K562 (cell line): ENCODE measurements at regions not wholly inside any gene's neighbourhood (a gene's known extent, or its start where the extent isn't known, plus 50 kb on each side); places are given as distances from the start of the nearest gene placed in this dataset.

Source experiments
- ATAC-seq: fragments of 200-7000 bp; cut with Tn5 transposase; 3 replicates; pipeline ENCODE4 v1.9.1; 2020; ENCODE audit warnings: moderate library complexity
- BruUV-seq: library from RNA; stranded (reverse); fragments of 400-500 nt; replicated peaks from 2 replicates; lab custom pipeline; 2021; lab: Mats Ljungman, UMichigan
- CTCF ChIA-PET: fragments of 300-600 bp; formaldehyde crosslinking; extraction: SDS; loops from one replicate; lab custom pipeline; 2021; ENCODE audit warnings: low intra/inter-chr PET ratio; lab: Yijun Ruan, JAX
- POLR2A ChIA-PET: fragments of 300-600, 350-650 bp; sonication (Branson Sonifier 250); formaldehyde crosslinking; extraction: SDS; loops from one replicate; lab custom pipeline; 2021; ENCODE audit warnings: antibody characterized with exemption, inconsistent platforms; lab: Yijun Ruan, JAX
- DNase-seq, 4 experiments: peaks; one replicate each; pipeline versions ENCODE4 v3.0.0 to v3.0.0-alpha.2; 2011 to 2018; ENCODE audit warnings: low spot score in 3 of 4, mixed read lengths in 3 of 4; ENCODE audit errors: extremely low read depth in 1 of 4
- FAIRE-seq: peaks from 2 replicates; lab custom pipeline; 2011; peaks lifted over from hg19 to GRCh38; lab: Jason Lieb, UNC
- H2AFZ ChIP-seq: 2 replicates; pipeline ENCODE4 v1.6.0; 2011; ENCODE audit warnings: low read depth, low read length, control low read depth, inconsistent platforms
- H3K27ac ChIP-seq: fragments of 200-600 bp; 3 replicates; pipeline ENCODE4 v1.8.0; 2011; ENCODE audit warnings: low read depth, mild to moderate bottlenecking, control low read depth, inconsistent platforms, low read length, moderate library complexity, mixed read lengths; ENCODE audit errors: extremely low read depth
- H3K27me3 ChIP-seq, 2 experiments: fragments of 300-600 bp in 1 of 2; 2 replicates in 1 of 2; 3 replicates in 1 of 2; pipeline versions ENCODE4 v1.6.0 to v1.8.0; 2011; ENCODE audit warnings: inconsistent platforms in 2 of 2, low read length in 2 of 2, mild to moderate bottlenecking in 1 of 2, mixed read lengths in 1 of 2, moderate library complexity in 1 of 2; ENCODE audit not compliant: control insufficient read depth in 2 of 2, insufficient read depth in 2 of 2
- H3K36me3 ChIP-seq: fragments of 300-600 bp; 3 replicates; pipeline ENCODE4 v1.8.0; 2011; ENCODE audit warnings: mild to moderate bottlenecking, low read length, inconsistent platforms; ENCODE audit not compliant: control insufficient read depth, insufficient read depth
- H3K4me1 ChIP-seq, 2 experiments: fragments of 200-600 bp in 1 of 2; replicated peaks in 1 of 2; 2 replicates in 1 of 2; 3 replicates in 1 of 2; pipeline versions ENCODE4 v1.5.1 to v1.8.0; 2011; ENCODE audit warnings: inconsistent platforms in 2 of 2, low read length in 2 of 2, mild to moderate bottlenecking in 1 of 2, mixed read lengths in 1 of 2, moderate library complexity in 1 of 2; ENCODE audit not compliant: control insufficient read depth in 2 of 2, insufficient read depth in 2 of 2
- H3K4me2 ChIP-seq: 2 replicates; pipeline ENCODE4 v1.6.1; 2011; ENCODE audit warnings: low read length, control low read depth, inconsistent platforms, mixed read lengths; ENCODE audit not compliant: insufficient read depth
- H3K4me3 ChIP-seq: fragments of 200-600 bp; sonication (generic), shearing (Covaris generic); 2 replicates; pipeline ENCODE4 v1.5.1; 2016; ENCODE audit warnings: control low read depth, inconsistent platforms
- H3K79me2 ChIP-seq: fragments of 200-600 bp; 3 replicates; pipeline ENCODE4 v1.8.0; 2011; ENCODE audit warnings: low read length, inconsistent platforms; ENCODE audit not compliant: control insufficient read depth, insufficient read depth
- H3K9ac ChIP-seq, 2 experiments: 2 replicates each; pipeline versions ENCODE4 v1.6.0 to v1.6.1; 2011; ENCODE audit warnings: low read depth in 2 of 2, low read length in 2 of 2, control low read depth in 1 of 2, inconsistent platforms in 1 of 2, mild to moderate bottlenecking in 1 of 2, mixed read lengths in 1 of 2; ENCODE audit not compliant: insufficient read depth in 1 of 2
- H3K9me1 ChIP-seq: one replicate; pipeline ENCODE4 v1.6.0; 2011; ENCODE audit warnings: inconsistent platforms, mild to moderate bottlenecking, low read length, moderate library complexity; ENCODE audit not compliant: control insufficient read depth, insufficient read depth
- H3K9me3 ChIP-seq: replicated peaks from 2 replicates; pipeline ENCODE4 v1.5.1; 2011; ENCODE audit warnings: low read depth, low read length, inconsistent platforms; ENCODE audit not compliant: control insufficient read depth, insufficient read depth
- H4K20me1 ChIP-seq: replicated peaks from 2 replicates; pipeline ENCODE4 v1.6.1; 2011; ENCODE audit warnings: low read length, inconsistent platforms, mixed read lengths; ENCODE audit not compliant: control insufficient read depth, insufficient read depth
- ADNP ChIP-seq: fragments of 200-800 bp; sonication (Bioruptor generic); IDR thresholded peaks from 2 replicates; pipeline ENCODE4 v1.6.1; 2016; ENCODE audit warnings: missing genetic modification characterization, missing compliant biosample characterization
- BCOR ChIP-seq: fragments of 450-650 bp; IDR thresholded peaks from 2 replicates; pipeline ENCODE4 v1.6.1; 2016
- BHLHE40 ChIP-seq: IDR thresholded peaks from 2 replicates; pipeline ENCODE4 v1.6.1; 2011; ENCODE audit warnings: low read length, improper control_type of control experiment
- KAT2B ChIP-seq: IDR thresholded peaks from one replicate; pipeline ENCODE4 v1.6.1; 2012; ENCODE audit warnings: low read depth, mild to moderate bottlenecking, control low read depth, inconsistent platforms, low read length, moderate library complexity
- KDM1A ChIP-seq, 2 experiments: fragments of 450-650 bp; IDR thresholded peaks; 2 replicates each; pipeline ENCODE4 v1.6.1; 2016; ENCODE audit warnings: mild to moderate bottlenecking in 2 of 2
- NFIC ChIP-seq: fragments of 450-650 bp; IDR thresholded peaks from 2 replicates; pipeline ENCODE4 v1.6.1; 2017; ENCODE audit warnings: mild to moderate bottlenecking, inconsistent platforms
- RBM25 ChIP-seq: fragments of 200-400 bp; formaldehyde crosslinking; IDR thresholded peaks from 2 replicates; pipeline ENCODE4 v1.6.1; 2018; ENCODE audit warnings: low read length, low read depth, moderate library complexity; ENCODE audit not compliant: severe bottlenecking
- SMAD4 ChIP-seq: fragments of 250-450 bp; sonication (Bioruptor Pico); conservative IDR thresholded peaks from 2 replicates; pipeline ENCODE4 v1.8.0; 2021; ENCODE audit warnings: inconsistent platforms, mild to moderate bottlenecking, moderate library complexity
- STAT5A ChIP-seq: IDR thresholded peaks from 2 replicates; pipeline ENCODE4 v1.6.1; 2012; ENCODE audit warnings: low read length, inconsistent platforms, borderline replicate concordance
- WGBS: fragments of 100-300 bp; shearing (Covaris generic); methylation state at CpG from one replicate; pipeline ENCODE4 v1.1.6; 2016; ENCODE audit warnings: low coverage, mixed read lengths; ENCODE audit not compliant: insufficient coverage; ENCODE audit errors: missing lambda C conversion rate; 5-methylcytosine and 5-hydroxymethylcytosine counted together
- in situ Hi-C: fragments of 300-500 bp; cut with MboI; formaldehyde crosslinking; loops from 4 replicates; pipeline ENCODE4 v1.15.0; 2018; ENCODE audit warnings: inconsistent platforms, mixed read lengths
- intact Hi-C: fragments of 100-400 bp; cut with micrococcal nuclease; formaldehyde crosslinking; loops from 2 replicates; pipeline ENCODE4 v1.14.2; 2022

- Histone ChIP-seq H3K27me3 (peaks cover 0 to 10% of the 10 kb centered on the region in 2 experiments; a peak in 1 of 5 replicates), H3K27ac (no peak overlapping the region), H3K79me2 (no peaks in the 10 kb centered on the region)
- ATAC-seq: no peak
- TF ChIP-seq NFIC (peak; percentile 76), BHLHE40 (peak; percentile 29; the same call in 1 of the 2 replicates), KAT2B (no peak), STAT5A (no peak), SMAD4 (CRISPR knock-in tag) (no peak), KDM1A (IDR thresholded peaks at IDR 0.05) (peak in 1 of 2 experiments; percentile 28; a peak in 1 of 4 replicates), RBM25 (peak; percentile 61), BCOR (peak; percentile 57; the same call in 1 of the 2 replicates), ADNP (tag) (peak; percentile 44; the same call in 1 of the 2 replicates)
- TF ChIP-seq, all 486 proteins: peak for 6
- Histone ChIP-seq H3K36me3 (no peaks in the 10 kb centered on the region), H3K4me1 (peaks cover 3 to 16% of the 10 kb centered on the region in 2 experiments; a peak in 2 of 5 replicates), H4K20me1 (peaks cover 4% of the 10 kb centered on the region; the same call in 1 of the 2 replicates), H3K4me3 (no peak overlapping the region), H3K4me2 (no peak overlapping the region), H2AFZ (no peak overlapping the region), H3K9me3 (no peaks in the 10 kb centered on the region), H3K9ac (no peak overlapping the region), H3K9me1 (no peaks in the 10 kb centered on the region)
- WGBS: 14% methylated on average over 8 of the region's 8 CpGs
- in situ Hi-C loops: no loop called here
- ChIA-PET POLR2A (interaction anchor here (1.2 kb wide), 1 partner anchor 11 kb away, joined by 6 read pairs; no protein-coding TSS in a partner anchor), CTCF (no interaction called here)
- FAIRE-seq (no peak), DNase-seq (no peak)
- intact Hi-C loops: no loop called here
- BruUV-seq: no TSS peak
Measured at GRCh38 chr15:77808581-77809177, 176.0 kb upstream of the LINGO1 start.
